22Rv1 (cell line): ENCODE measurements at regions not wholly inside any gene's neighbourhood (a gene's known extent, or its start where the extent isn't known, plus 50 kb on each side); places are given as distances from the start of the nearest gene placed in this dataset.
"Not testable (repeated sequence)": the region's sequence is repeated elsewhere in the genome, so short reads cannot be mapped to it uniquely, and the experiment has no call there.

Experiments used
- CTCF ChIP-seq: fragments of 450-650 bp; IDR thresholded peaks from 2 replicates; pipeline ENCODE4 v1.5.1; 2017; ENCODE audit warnings: mild to moderate bottlenecking
- ZFX ChIP-seq: fragments of 450-650 bp; IDR thresholded peaks from 2 replicates; pipeline ENCODE4 v1.6.1; 2017; ENCODE audit warnings: antibody characterized with exemption, borderline replicate concordance

GRCh38 chr7:65647153-65647964, 225.5 kb upstream of the VKORC1L1 start:
- not testable (repeated sequence) for TF ChIP-seq CTCF, ZFX
